Left ventricle myocardium inferior (tissue), 1 donor: ENCODE measurements at regions not wholly inside any gene's neighbourhood (a gene's known extent, or its start where the extent isn't known, plus 50 kb on each side); places are given as distances from the start of the nearest gene placed in this dataset.

ENCODE experiments used
- DNase-seq: peaks from one replicate; pipeline ENCODE4 v3.0.0-alpha.2; 2020
- H3K27ac ChIP-seq: fragments of 200-600 bp; replicated peaks from 2 replicates; pipeline ENCODE4 v1.8.0; 2021
- H3K27me3 ChIP-seq: fragments of 200-600 bp; 2 replicates; pipeline ENCODE4 v1.8.0; 2021; ENCODE audit warnings: low read depth
- H3K36me3 ChIP-seq: fragments of 200-600 bp; 2 replicates; pipeline ENCODE4 v1.8.0; 2021
- H3K4me1 ChIP-seq: fragments of 200-600 bp; 2 replicates; pipeline ENCODE4 v1.8.0; 2021
- H3K4me3 ChIP-seq: fragments of 200-600 bp; 2 replicates; pipeline ENCODE4 v1.8.0; 2021; ENCODE audit warnings: mild to moderate bottlenecking, moderate library complexity
- H3K9me3 ChIP-seq: fragments of 200-600 bp; replicated peaks from 2 replicates; pipeline ENCODE4 v1.8.0; 2021
- intact Hi-C: fragments of 100-400 bp; cut with micrococcal nuclease; formaldehyde crosslinking; loops from one replicate; pipeline ENCODE4 v1.11.0; 2022
- TF ChIP-seq, protein P1 (sequence below): fragments of 200-600 bp; IDR thresholded peaks from 2 replicates; pipeline ENCODE4 v1.8.0; 2021; ENCODE audit warnings: antibody characterized with exemption, mild to moderate bottlenecking, borderline replicate concordance
- donor health status: DM: no; HTN: yes; CAD: no; lungs with severe emphysema.

DNA sequence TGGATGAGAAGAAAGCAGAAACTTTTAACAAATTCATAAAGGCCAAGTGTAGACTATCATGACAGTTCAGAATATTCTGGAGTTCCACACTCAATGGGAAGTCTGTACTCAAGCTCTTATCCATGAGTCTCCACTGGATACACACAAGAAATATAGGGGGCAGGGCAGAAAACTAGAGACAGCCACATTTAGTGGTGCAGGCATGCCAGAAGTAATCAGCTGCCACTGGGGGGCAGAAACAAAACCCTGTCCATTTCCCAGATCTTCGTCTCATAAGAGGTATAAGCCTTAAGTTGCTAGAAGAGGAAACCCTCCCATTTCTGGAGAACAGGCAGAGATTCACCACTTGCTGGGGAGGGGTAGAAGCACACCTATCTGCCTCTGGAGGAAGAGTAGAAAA, 166.8 kb upstream of the GALNT2 start:
- DNase-seq = no peak
- H3K9me3 ChIP-seq = peaks cover 9% of the 10 kb centered on the region
- intact Hi-C loops = no loop called here
- peaks cover 6% of the 10 kb centered on the region for H3K27me3 ChIP-seq
- no peaks in the 10 kb centered on the region for H3K36me3 ChIP-seq
- H3K4me1 ChIP-seq = no peaks in the 10 kb centered on the region
- TF ChIP-seq, protein P1, sequence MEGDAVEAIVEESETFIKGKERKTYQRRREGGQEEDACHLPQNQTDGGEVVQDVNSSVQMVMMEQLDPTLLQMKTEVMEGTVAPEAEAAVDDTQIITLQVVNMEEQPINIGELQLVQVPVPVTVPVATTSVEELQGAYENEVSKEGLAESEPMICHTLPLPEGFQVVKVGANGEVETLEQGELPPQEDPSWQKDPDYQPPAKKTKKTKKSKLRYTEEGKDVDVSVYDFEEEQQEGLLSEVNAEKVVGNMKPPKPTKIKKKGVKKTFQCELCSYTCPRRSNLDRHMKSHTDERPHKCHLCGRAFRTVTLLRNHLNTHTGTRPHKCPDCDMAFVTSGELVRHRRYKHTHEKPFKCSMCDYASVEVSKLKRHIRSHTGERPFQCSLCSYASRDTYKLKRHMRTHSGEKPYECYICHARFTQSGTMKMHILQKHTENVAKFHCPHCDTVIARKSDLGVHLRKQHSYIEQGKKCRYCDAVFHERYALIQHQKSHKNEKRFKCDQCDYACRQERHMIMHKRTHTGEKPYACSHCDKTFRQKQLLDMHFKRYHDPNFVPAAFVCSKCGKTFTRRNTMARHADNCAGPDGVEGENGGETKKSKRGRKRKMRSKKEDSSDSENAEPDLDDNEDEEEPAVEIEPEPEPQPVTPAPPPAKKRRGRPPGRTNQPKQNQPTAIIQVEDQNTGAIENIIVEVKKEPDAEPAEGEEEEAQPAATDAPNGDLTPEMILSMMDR = no peak
- no peak overlapping the region for H3K4me3 ChIP-seq
- H3K27ac ChIP-seq = no peak overlapping the region

DNA sequence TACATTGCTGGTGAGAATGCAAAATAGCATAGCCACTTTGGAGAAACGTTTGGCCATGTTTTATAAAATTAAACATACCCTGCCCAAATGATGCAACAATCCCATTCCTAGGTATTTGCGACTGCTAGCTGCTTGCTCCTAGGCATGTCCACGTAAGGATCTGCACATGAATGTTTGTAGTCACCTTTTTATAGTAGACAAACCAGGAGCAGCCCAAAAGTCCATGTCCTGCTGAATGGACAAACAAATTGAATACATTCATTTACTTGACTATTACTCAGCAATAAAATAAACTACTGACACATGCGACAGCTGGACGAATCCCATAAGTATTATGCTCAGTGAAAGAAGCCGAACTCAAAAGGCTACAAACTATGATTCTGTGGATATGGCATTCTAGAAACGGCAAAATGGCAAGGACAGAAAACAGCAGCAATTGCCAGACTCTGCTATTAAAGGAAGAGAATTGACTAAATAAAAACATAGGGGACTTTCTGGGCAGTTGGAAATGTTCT, 161.9 kb upstream of the GALNT2 start:
- Histone ChIP-seq H3K27me3 (peaks cover 4% of the 10 kb centered on the region), H3K4me1 (no peaks in the 10 kb centered on the region), H3K4me3 (no peak overlapping the region), H3K9me3 (peaks cover 9% of the 10 kb centered on the region), H3K27ac (no peak overlapping the region), H3K36me3 (no peaks in the 10 kb centered on the region)
- intact Hi-C loops = no loop called here
- DNase-seq = no peak
- TF ChIP-seq, protein P1 = no peak

DNA sequence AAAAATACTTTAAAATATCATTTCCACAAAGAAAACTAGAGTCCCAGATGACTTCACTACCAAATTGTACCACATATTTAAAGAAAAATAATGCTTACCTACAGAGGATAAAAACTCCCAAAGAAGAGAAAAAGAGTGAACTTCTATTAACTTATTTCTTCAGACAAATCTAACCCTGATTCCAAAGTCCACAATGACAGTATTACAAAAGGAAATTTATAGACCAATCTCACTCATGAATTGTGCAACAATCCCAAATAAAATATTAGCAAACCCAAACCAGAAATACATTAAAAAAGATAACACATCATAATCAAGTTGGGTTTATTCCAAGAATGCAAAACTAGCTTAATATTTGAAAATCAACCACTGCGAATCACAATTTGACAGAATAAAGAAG, 161.4 kb upstream of the GALNT2 start:
- peaks cover 4% of the 10 kb centered on the region for H3K27me3 ChIP-seq
- no peak overlapping the region for H3K27ac ChIP-seq
- no peaks in the 10 kb centered on the region for H3K4me1 ChIP-seq
- intact Hi-C loops = no loop called here
- no peak overlapping the region for H3K4me3 ChIP-seq
- DNase-seq = no peak
- no peaks in the 10 kb centered on the region for H3K36me3 ChIP-seq
- TF ChIP-seq, protein P1 = no peak
- peaks cover 9% of the 10 kb centered on the region for H3K9me3 ChIP-seq

DNA sequence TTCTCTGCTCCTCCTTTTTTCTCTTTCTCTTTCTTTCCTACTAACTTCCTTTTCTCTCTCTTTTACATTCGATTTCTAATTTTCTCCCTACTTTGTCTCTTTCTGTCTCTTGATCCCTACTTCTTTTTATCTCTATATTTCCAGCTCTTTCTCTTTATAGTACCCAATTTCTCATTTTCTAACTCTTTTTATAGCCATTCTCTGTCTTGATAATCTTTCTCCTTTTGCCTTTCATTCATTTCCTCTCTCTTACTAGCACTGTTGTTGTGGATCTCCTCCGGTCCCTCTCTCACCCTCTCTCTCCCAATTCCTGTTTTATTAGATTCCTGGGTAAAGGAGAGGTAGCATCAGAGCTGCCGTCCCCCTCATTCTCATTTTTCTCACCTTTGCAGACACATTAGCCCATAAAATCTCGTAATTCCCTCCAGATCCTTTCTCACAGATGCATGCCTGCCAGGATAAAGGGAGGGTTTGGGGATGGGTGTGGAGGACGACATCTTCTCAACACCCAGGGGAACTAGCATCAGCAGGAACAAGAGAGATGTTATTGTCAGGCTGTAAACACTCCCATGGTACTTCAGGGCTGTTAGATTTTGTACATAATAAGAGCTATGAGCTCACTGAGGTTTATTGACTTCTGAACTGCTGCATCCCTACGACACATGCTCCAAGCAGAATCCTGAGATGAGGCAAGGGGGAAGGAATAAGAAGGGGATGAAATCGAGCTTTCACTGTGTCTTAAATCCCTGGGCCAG, 159.0 kb upstream of the GALNT2 start:
- Histone ChIP-seq H3K36me3 (no peaks in the 10 kb centered on the region), H3K4me1 (no peaks in the 10 kb centered on the region), H3K27me3 (peaks cover 4% of the 10 kb centered on the region), H3K9me3 (no peaks in the 10 kb centered on the region), H3K27ac (no peak overlapping the region), H3K4me3 (no peak overlapping the region)
- DNase-seq = no peak
- intact Hi-C loops = no loop called here
- TF ChIP-seq, protein P1 = no peak

DNA sequence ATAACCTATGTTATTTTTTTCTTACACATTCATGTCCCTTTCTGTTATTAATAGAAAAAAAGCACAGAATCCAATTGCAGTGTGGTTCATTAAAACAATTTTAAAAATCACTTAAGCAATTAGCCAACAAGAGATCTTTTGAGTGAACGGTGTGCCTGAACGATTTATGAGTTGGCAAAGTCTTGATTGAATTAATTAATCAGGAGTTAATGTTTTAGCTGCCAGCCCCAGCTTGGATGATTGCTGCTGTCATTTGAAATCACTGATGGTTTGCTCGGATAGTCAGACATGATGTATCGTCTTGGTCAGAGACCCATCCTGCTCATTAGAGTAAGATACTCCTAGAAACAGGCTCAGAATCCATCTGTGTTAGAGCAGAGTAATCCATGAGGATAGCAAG, 158.3 kb upstream of the GALNT2 start:
- H3K4me1 ChIP-seq = no peaks in the 10 kb centered on the region
- H3K9me3 ChIP-seq = no peaks in the 10 kb centered on the region
- intact Hi-C loops = no loop called here
- no peaks in the 10 kb centered on the region for H3K36me3 ChIP-seq
- TF ChIP-seq, protein P1 = no peak
- H3K27me3 ChIP-seq = peaks cover 4% of the 10 kb centered on the region
- H3K4me3 ChIP-seq = no peak overlapping the region
- no peak for DNase-seq
- H3K27ac ChIP-seq = no peak overlapping the region
